ENCODE measurements at regions not wholly inside any gene's neighbourhood (a gene's known extent, or its start where the extent isn't known, plus 50 kb on each side); places are given as distances from the start of the nearest gene placed in this dataset.

- Histone ChIP-seq H3K18ac (ENCODE audit: low read length) (no peak overlapping the region), H3K4me1 (ENCODE audit: control insufficient read depth in 2 of 2, insufficient read depth in 1 of 2, low read depth in 1 of 2, low read length in 2 of 2) (no peaks in the 10 kb centered on the region), H2AFZ (ENCODE audit: low read length) (no peak overlapping the region), H3K9me3 (replicated peaks in 1 of 2; ENCODE audit: control insufficient read depth in 2 of 2, insufficient read depth in 1 of 2, low read depth in 1 of 2, low read length in 2 of 2) (no peaks in the 10 kb centered on the region), H3K14ac (ENCODE audit: low read length) (no peak overlapping the region), H3K27ac (replicated peaks; ENCODE audit: low read length) (no peak overlapping the region), H3K9ac (ENCODE audit: low read depth, low read length, poor library complexity) (no peak overlapping the region), H3K4me2 (ENCODE audit: insufficient read depth, low read length, poor library complexity, severe bottlenecking) (no peak overlapping the region), H2BK15ac (ENCODE audit: low read length) (no peak overlapping the region), H2BK12ac (ENCODE audit: low read length) (no peak overlapping the region), H4K8ac (ENCODE audit: low read depth, low read length) (no peak overlapping the region), H3K79me1 (ENCODE audit: low read depth, low read length) (no peaks in the 10 kb centered on the region), H2BK5ac (ENCODE audit: low read length) (no peak overlapping the region), H2BK120ac (ENCODE audit: low read depth, low read length) (no peak overlapping the region), H3K4ac (ENCODE audit: low read length) (no peak overlapping the region), H3K27me3 (ENCODE audit: control insufficient read depth in 3 of 3, insufficient read depth in 3 of 3, low read depth in 1 of 3, low read length in 3 of 3) (no peaks in the 10 kb centered on the region), H3K4me3 (ENCODE audit: low read length in 2 of 2) (no peak overlapping the region), H2AK5ac (ENCODE audit: low read depth, low read length) (no peak overlapping the region), H3K36me3 (replicated peaks in 1 of 2; ENCODE audit: control insufficient read depth in 2 of 2, insufficient read depth in 2 of 2, low read length in 2 of 2) (no peaks in the 10 kb centered on the region), H3K23ac (ENCODE audit: low read depth, low read length, poor library complexity) (no peak overlapping the region), H4K91ac (ENCODE audit: low read depth, low read length, poor library complexity) (no peak overlapping the region)
- WGBS, 2 donors (ENCODE audit: extremely low coverage in 2 of 2, insufficient read length in 2 of 2, insufficient replicate concordance in 1 of 2) = no CpG with 5 or more reads among the region's 7 CpGs
- DNase-seq (ENCODE audit: low spot score) = no peak
Measured at GRCh38 chr13:109963384-109963783, 177.0 kb upstream of the IRS2 start.

DNA sequence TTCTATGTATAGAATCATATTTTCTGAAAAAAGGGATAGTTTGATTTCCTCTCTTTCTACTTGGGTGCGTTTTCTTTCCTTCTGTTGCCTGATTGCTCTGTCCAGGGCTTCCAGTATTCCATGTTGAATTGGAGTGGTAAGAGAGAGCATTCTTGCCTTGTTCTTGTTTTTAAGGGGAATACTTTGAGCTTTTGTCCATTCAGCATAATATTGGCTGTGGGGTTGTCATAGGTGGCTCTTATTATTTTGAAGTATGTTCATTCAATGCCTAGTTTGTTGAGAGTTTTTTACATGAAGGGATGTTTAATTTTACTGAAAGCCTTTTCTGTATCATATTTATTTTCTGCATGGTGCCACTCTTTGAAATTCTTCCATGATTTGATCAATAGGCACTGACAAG lies 173.5 kb upstream of the IRS2 start:
- peaks cover 0 to 3% of the 10 kb centered on the region in 2 donors for H3K9me3 ChIP-seq (replicated peaks in 1 of 2; ENCODE audit: control insufficient read depth in 2 of 2, insufficient read depth in 1 of 2, low read depth in 1 of 2, low read length in 2 of 2)
- no peak overlapping the region for H3K23ac ChIP-seq (ENCODE audit: low read depth, low read length, poor library complexity)
- H3K14ac ChIP-seq (ENCODE audit: low read length) = no peak overlapping the region
- H4K91ac ChIP-seq (ENCODE audit: low read depth, low read length, poor library complexity) = no peak overlapping the region
- no peak overlapping the region for H2AFZ ChIP-seq (ENCODE audit: low read length)
- H3K36me3 ChIP-seq (replicated peaks in 1 of 2; ENCODE audit: control insufficient read depth in 2 of 2, insufficient read depth in 2 of 2, low read length in 2 of 2) = no peaks in the 10 kb centered on the region
- no peak overlapping the region for H2AK5ac ChIP-seq (ENCODE audit: low read depth, low read length)
- no peaks in the 10 kb centered on the region for H3K79me1 ChIP-seq (ENCODE audit: low read depth, low read length)
- H4K8ac ChIP-seq (ENCODE audit: low read depth, low read length) = no peak overlapping the region
- DNase-seq (ENCODE audit: low spot score) = no peak
- no CpG with 5 or more reads among the region's 1 CpG for WGBS, 2 donors (ENCODE audit: extremely low coverage in 2 of 2, insufficient read length in 2 of 2, insufficient replicate concordance in 1 of 2)
- H3K4me3 ChIP-seq (ENCODE audit: low read length in 2 of 2) = no peak overlapping the region
- no peaks in the 10 kb centered on the region for H3K27me3 ChIP-seq (ENCODE audit: control insufficient read depth in 3 of 3, insufficient read depth in 3 of 3, low read depth in 1 of 3, low read length in 3 of 3)
- H3K4me2 ChIP-seq (ENCODE audit: insufficient read depth, low read length, poor library complexity, severe bottlenecking) = no peak overlapping the region
- no peak overlapping the region for H2BK120ac ChIP-seq (ENCODE audit: low read depth, low read length)
- no peak overlapping the region for H2BK5ac ChIP-seq (ENCODE audit: low read length)
- H3K18ac ChIP-seq (ENCODE audit: low read length) = no peak overlapping the region
- no peak overlapping the region for H3K27ac ChIP-seq (replicated peaks; ENCODE audit: low read length)
- no peak overlapping the region for H2BK15ac ChIP-seq (ENCODE audit: low read length)
- H2BK12ac ChIP-seq (ENCODE audit: low read length) = no peak overlapping the region
- no peaks in the 10 kb centered on the region for H3K4me1 ChIP-seq (ENCODE audit: control insufficient read depth in 2 of 2, insufficient read depth in 1 of 2, low read depth in 1 of 2, low read length in 2 of 2)
- H3K4ac ChIP-seq (ENCODE audit: low read length) = no peak overlapping the region
- no peak overlapping the region for H3K9ac ChIP-seq (ENCODE audit: low read depth, low read length, poor library complexity)

GRCh38 chr13:109957875-109958274 lies 171.5 kb upstream of the IRS2 start:
- Histone ChIP-seq H3K14ac (ENCODE audit: low read length) (no peak overlapping the region), H2AK5ac (ENCODE audit: low read depth, low read length) (no peak overlapping the region), H3K9ac (ENCODE audit: low read depth, low read length, poor library complexity) (no peak overlapping the region), H3K4me3 (ENCODE audit: low read length in 2 of 2) (no peak overlapping the region), H4K8ac (ENCODE audit: low read depth, low read length) (no peak overlapping the region), H3K79me1 (ENCODE audit: low read depth, low read length) (no peaks in the 10 kb centered on the region), H4K91ac (ENCODE audit: low read depth, low read length, poor library complexity) (no peak overlapping the region), H3K4me2 (ENCODE audit: insufficient read depth, low read length, poor library complexity, severe bottlenecking) (no peak overlapping the region), H3K9me3 (replicated peaks in 1 of 2; ENCODE audit: control insufficient read depth in 2 of 2, insufficient read depth in 1 of 2, low read depth in 1 of 2, low read length in 2 of 2) (peaks cover 0 to 3% of the 10 kb centered on the region in 2 donors), H3K27ac (replicated peaks; ENCODE audit: low read length) (no peak overlapping the region), H3K36me3 (replicated peaks in 1 of 2; ENCODE audit: control insufficient read depth in 2 of 2, insufficient read depth in 2 of 2, low read length in 2 of 2) (no peaks in the 10 kb centered on the region), H3K27me3 (ENCODE audit: control insufficient read depth in 3 of 3, insufficient read depth in 3 of 3, low read depth in 1 of 3, low read length in 3 of 3) (no peaks in the 10 kb centered on the region), H3K18ac (ENCODE audit: low read length) (no peak overlapping the region), H2BK15ac (ENCODE audit: low read length) (no peak overlapping the region), H2AFZ (ENCODE audit: low read length) (no peak overlapping the region), H3K4me1 (ENCODE audit: control insufficient read depth in 2 of 2, insufficient read depth in 1 of 2, low read depth in 1 of 2, low read length in 2 of 2) (no peaks in the 10 kb centered on the region), H3K4ac (ENCODE audit: low read length) (no peak overlapping the region), H2BK120ac (ENCODE audit: low read depth, low read length) (no peak overlapping the region), H2BK5ac (ENCODE audit: low read length) (no peak overlapping the region), H3K23ac (ENCODE audit: low read depth, low read length, poor library complexity) (no peak overlapping the region), H2BK12ac (ENCODE audit: low read length) (no peak overlapping the region)
- WGBS, 2 donors (ENCODE audit: extremely low coverage in 2 of 2, insufficient read length in 2 of 2, insufficient replicate concordance in 1 of 2) = no CpG with 5 or more reads among the region's 5 CpGs
- no peak for DNase-seq (ENCODE audit: low spot score)

DNA sequence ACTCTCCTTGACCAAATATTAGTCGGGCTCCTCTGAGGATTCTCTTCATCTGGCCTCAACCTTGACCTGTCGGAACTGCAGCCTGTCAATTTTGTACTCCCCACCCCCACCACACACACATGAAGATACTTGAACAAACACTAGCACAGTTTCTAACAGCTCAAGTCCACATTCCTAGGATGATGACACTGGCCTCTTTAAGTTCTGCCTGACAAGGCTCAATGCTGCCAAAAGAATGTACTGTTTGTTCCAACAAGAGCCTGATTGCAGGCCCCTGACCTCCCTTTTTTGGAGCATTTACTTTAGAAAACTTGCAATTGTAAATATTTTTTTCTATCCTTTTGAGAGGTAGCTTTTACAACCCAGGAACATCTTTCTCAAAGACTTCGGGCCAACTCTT lies 169.2 kb upstream of the IRS2 start:
- no peak for DNase-seq (ENCODE audit: low spot score)
- Histone ChIP-seq H3K14ac (ENCODE audit: low read length) (no peak overlapping the region), H3K79me1 (ENCODE audit: low read depth, low read length) (no peaks in the 10 kb centered on the region), H3K27ac (replicated peaks; ENCODE audit: low read length) (no peak overlapping the region), H3K36me3 (replicated peaks in 1 of 2; ENCODE audit: control insufficient read depth in 2 of 2, insufficient read depth in 2 of 2, low read length in 2 of 2) (no peaks in the 10 kb centered on the region), H2AFZ (ENCODE audit: low read length) (no peak overlapping the region), H3K4me2 (ENCODE audit: insufficient read depth, low read length, poor library complexity, severe bottlenecking) (no peak overlapping the region), H3K9me3 (replicated peaks in 1 of 2; ENCODE audit: control insufficient read depth in 2 of 2, insufficient read depth in 1 of 2, low read depth in 1 of 2, low read length in 2 of 2) (peaks cover 0 to 3% of the 10 kb centered on the region in 2 donors), H4K8ac (ENCODE audit: low read depth, low read length) (no peak overlapping the region), H3K4ac (ENCODE audit: low read length) (no peak overlapping the region), H3K4me1 (ENCODE audit: control insufficient read depth in 2 of 2, insufficient read depth in 1 of 2, low read depth in 1 of 2, low read length in 2 of 2) (no peaks in the 10 kb centered on the region), H3K27me3 (ENCODE audit: control insufficient read depth in 3 of 3, insufficient read depth in 3 of 3, low read depth in 1 of 3, low read length in 3 of 3) (no peaks in the 10 kb centered on the region), H3K9ac (ENCODE audit: low read depth, low read length, poor library complexity) (no peak overlapping the region), H4K91ac (ENCODE audit: low read depth, low read length, poor library complexity) (no peak overlapping the region), H2BK15ac (ENCODE audit: low read length) (no peak overlapping the region), H2BK12ac (ENCODE audit: low read length) (no peak overlapping the region), H2BK120ac (ENCODE audit: low read depth, low read length) (no peak overlapping the region), H3K18ac (ENCODE audit: low read length) (no peak overlapping the region), H2AK5ac (ENCODE audit: low read depth, low read length) (no peak overlapping the region), H3K23ac (ENCODE audit: low read depth, low read length, poor library complexity) (no peak overlapping the region), H3K4me3 (ENCODE audit: low read length in 2 of 2) (no peak overlapping the region), H2BK5ac (ENCODE audit: low read length) (no peak overlapping the region)
- no CpG with 5 or more reads among the region's 3 CpGs for WGBS, 2 donors (ENCODE audit: extremely low coverage in 2 of 2, insufficient read length in 2 of 2, insufficient replicate concordance in 1 of 2)
